Spleen (tissue), 7 donors: ENCODE measurements at regions not wholly inside any gene's neighbourhood (a gene's known extent, or its start where the extent isn't known, plus 50 kb on each side); places are given as distances from the start of the nearest gene placed in this dataset.

Experiments
- CTCF ChIP-seq, 11 experiments: fragments of 200-600 bp in 7 of 11; fragments of 450-650 bp in 4 of 11; sonication (generic) in 4 of 11; IDR thresholded peaks in 8 of 11; conservative IDR thresholded peaks in 3 of 11; 1 replicate in 7 of 11; 2 replicates in 4 of 11; pipeline versions ENCODE4 v1.4.0 to v1.8.0; 2016 to 2021; ENCODE audit warnings: antibody characterized with exemption in 11 of 11, inconsistent platforms in 4 of 11, mild to moderate bottlenecking in 1 of 11
- POLR2A ChIP-seq, 3 donors: fragments of 450-650 bp; IDR thresholded peaks; one replicate each; pipeline ENCODE4 v1.5.1; 2017; ENCODE audit warnings: antibody characterized with exemption in 3 of 3, mild to moderate bottlenecking in 1 of 3
- POLR2AphosphoS5 ChIP-seq, 3 donors: sonication (generic); formaldehyde crosslinking; IDR thresholded peaks; one replicate each; pipeline ENCODE4 v1.5.1; 2017; ENCODE audit warnings: antibody characterized with exemption in 3 of 3
- donor health status: DM: no; HTN: no; CAD: no; lungs with moderate emphysema.
- donor health status: DM: no; HTN: no; CAD: no.
- donor health status: DM: no; HTN: no; CAD: no.

GRCh38 chr3:182450942-182451787 lies 342.1 kb upstream of the ATP11B start:
- no peak for TF ChIP-seq CTCF (IDR thresholded peaks at IDR 0.05 in 8 of 11, conservative IDR thresholded peaks at IDR 0.05 in 3 of 11)
- no peak for TF ChIP-seq POLR2AphosphoS5 (IDR thresholded peaks at IDR 0.05)
- no peak for TF ChIP-seq POLR2A (IDR thresholded peaks at IDR 0.05)
